Vagina (tissue), 2 donors: ENCODE measurements at regions not wholly inside any gene's neighbourhood (a gene's known extent, or its start where the extent isn't known, plus 50 kb on each side); places are given as distances from the start of the nearest gene placed in this dataset.

ENCODE experiments used
- DNase-seq, 2 donors: peaks; one replicate each; pipeline ENCODE4 v3.0.0-alpha.2; 2017; ENCODE audit errors: extremely low spot score in 2 of 2
- H3K27ac ChIP-seq: fragments of 200-600 bp; sonication (generic); one replicate; pipeline ENCODE4 v1.5.1; 2019
- H3K27me3 ChIP-seq: fragments of 200-600 bp; sonication (generic); one replicate; pipeline ENCODE4 v1.5.1; 2019
- H3K36me3 ChIP-seq, 2 donors: fragments of 200-600 bp; sonication (generic); one replicate each; pipeline ENCODE4 v1.5.1; 2017 to 2019
- H3K4me1 ChIP-seq: fragments of 200-600 bp; sonication (generic); one replicate; pipeline ENCODE4 v1.5.1; 2019
- H3K4me3 ChIP-seq, 2 donors: fragments of 200-600 bp; sonication (generic); 1 replicate in 1 of 2; 2 replicates in 1 of 2; pipeline ENCODE4 v1.5.1; 2016 to 2019
- H3K9me3 ChIP-seq: fragments of 200-600 bp; sonication (generic); one replicate; pipeline ENCODE4 v1.5.1; 2019
- POLR2A ChIP-seq, 2 donors: fragments of 450-650 bp; IDR thresholded peaks; one replicate each; pipeline ENCODE4 v1.6.1; 2017; ENCODE audit warnings: antibody characterized with exemption in 2 of 2, mild to moderate bottlenecking in 2 of 2, moderate library complexity in 2 of 2
- POLR2AphosphoS5 ChIP-seq, 2 donors: sonication (generic); formaldehyde crosslinking; IDR thresholded peaks; one replicate each; pipeline ENCODE4 v1.9.0; 2017; ENCODE audit warnings: antibody characterized with exemption in 2 of 2, mild to moderate bottlenecking in 2 of 2, low read depth in 1 of 2; ENCODE audit not compliant: insufficient read depth in 1 of 2
- intact Hi-C: fragments of 100-400 bp; cut with DNase I; formaldehyde crosslinking; loops from one replicate; pipeline ENCODE4 v1.15.1; 2023
- TF ChIP-seq, protein P1 (sequence below), 3 experiments: fragments of 450-650 bp in 2 of 3; fragments of 200-600 bp in 1 of 3; sonication (generic) in 1 of 3; IDR thresholded peaks; one replicate each; pipeline ENCODE4 v1.5.1; 2017 to 2019; ENCODE audit warnings: antibody characterized with exemption in 3 of 3, mild to moderate bottlenecking in 2 of 3, moderate library complexity in 2 of 3

DNA sequence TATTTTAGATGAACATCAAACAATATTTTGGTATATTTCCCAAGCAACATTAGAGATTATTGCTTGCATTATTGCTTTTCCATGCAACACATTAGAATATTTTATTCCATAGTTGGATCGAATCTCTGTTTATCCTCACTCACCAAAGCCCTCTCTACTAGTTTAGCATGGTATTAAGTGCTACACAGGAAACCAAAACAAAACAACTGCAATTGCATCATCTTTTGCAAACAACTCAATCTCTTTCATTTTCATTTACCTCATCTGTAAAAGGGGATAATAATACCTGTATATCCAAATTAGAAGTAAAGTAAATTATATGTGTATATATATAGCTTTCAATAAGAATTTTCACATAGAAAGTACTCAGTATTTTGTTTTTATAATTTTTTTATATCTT lies 147.8 kb upstream of the PCDH9 start:
- intact Hi-C loops, result no loop called here
- H3K36me3 ChIP-seq, result no peaks in the 10 kb centered on the region
- no peaks in the 10 kb centered on the region for H3K9me3 ChIP-seq
- DNase-seq, result no peak
- H3K4me1 ChIP-seq, result no peaks in the 10 kb centered on the region
- H3K27ac ChIP-seq, result no peak overlapping the region
- H3K27me3 ChIP-seq, result no peaks in the 10 kb centered on the region
- TF ChIP-seq POLR2AphosphoS5 (IDR thresholded peaks at IDR 0.05; ENCODE audit: insufficient read depth in 1 of 2, low read depth in 1 of 2) (no peak), POLR2A (IDR thresholded peaks at IDR 0.05) (no peak)
- TF ChIP-seq, protein P1, sequence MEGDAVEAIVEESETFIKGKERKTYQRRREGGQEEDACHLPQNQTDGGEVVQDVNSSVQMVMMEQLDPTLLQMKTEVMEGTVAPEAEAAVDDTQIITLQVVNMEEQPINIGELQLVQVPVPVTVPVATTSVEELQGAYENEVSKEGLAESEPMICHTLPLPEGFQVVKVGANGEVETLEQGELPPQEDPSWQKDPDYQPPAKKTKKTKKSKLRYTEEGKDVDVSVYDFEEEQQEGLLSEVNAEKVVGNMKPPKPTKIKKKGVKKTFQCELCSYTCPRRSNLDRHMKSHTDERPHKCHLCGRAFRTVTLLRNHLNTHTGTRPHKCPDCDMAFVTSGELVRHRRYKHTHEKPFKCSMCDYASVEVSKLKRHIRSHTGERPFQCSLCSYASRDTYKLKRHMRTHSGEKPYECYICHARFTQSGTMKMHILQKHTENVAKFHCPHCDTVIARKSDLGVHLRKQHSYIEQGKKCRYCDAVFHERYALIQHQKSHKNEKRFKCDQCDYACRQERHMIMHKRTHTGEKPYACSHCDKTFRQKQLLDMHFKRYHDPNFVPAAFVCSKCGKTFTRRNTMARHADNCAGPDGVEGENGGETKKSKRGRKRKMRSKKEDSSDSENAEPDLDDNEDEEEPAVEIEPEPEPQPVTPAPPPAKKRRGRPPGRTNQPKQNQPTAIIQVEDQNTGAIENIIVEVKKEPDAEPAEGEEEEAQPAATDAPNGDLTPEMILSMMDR (IDR thresholded peaks at IDR 0.05), result no peak
- no peak overlapping the region for H3K4me3 ChIP-seq

DNA sequence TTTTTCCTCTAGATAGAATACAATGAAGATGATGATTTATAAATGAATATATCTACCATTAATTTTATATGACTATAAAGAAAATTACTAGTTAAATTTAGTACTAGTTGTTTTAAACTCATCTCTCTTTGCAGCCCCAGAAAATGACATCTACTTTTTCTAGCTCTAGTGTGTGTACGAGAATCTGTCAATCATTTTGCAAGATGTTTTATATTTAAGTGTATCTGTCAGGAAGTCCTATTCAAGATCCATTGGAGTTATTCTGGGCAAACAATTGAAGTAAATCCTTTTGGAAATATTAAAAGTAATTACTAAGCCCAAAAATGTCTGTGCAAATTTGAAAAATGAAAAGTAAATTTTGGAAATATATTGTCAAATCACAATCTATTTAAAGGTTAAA lies 144.3 kb upstream of the PCDH9 start:
- no peaks in the 10 kb centered on the region for H3K4me1 ChIP-seq
- no peak overlapping the region for H3K27ac ChIP-seq
- no peaks in the 10 kb centered on the region for H3K36me3 ChIP-seq
- TF ChIP-seq POLR2AphosphoS5 (IDR thresholded peaks at IDR 0.05; ENCODE audit: insufficient read depth in 1 of 2, low read depth in 1 of 2), result no peak
- no peak for TF ChIP-seq POLR2A (IDR thresholded peaks at IDR 0.05)
- TF ChIP-seq, protein P1 (IDR thresholded peaks at IDR 0.05), result no peak
- no peaks in the 10 kb centered on the region for H3K9me3 ChIP-seq
- no peak overlapping the region for H3K4me3 ChIP-seq
- H3K27me3 ChIP-seq, result no peaks in the 10 kb centered on the region
- intact Hi-C loops, result no loop called here
- DNase-seq, result no peak

DNA sequence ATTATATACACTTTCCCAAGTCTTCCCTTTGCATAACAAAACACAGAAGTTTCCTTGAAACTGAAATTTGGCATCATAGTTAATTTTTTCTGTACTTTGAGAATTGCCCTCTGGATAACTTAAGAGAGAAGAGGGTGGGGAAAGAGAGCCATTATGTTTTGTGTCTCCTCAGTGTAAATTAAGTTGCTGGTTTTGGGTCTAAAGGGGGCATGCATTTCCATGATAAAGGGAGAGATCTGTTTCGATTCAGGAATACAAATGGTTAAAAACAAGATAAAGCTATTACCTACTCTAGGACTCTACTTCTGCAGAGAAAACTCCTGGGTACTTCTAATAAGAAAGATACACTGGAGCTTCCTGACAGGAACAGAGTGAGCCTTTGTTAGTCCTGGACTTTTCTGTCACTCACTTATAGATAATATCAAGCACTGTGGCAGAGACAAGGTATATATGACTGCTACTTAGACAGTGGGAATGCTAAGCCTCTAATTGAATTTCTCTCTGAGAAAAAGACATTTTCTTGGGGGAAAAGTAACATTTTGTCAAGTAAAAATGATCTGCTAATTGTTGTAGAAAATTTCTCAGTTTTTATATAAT lies 142.8 kb upstream of the PCDH9 start:
- DNase-seq, result no peak
- no peaks in the 10 kb centered on the region for H3K9me3 ChIP-seq
- H3K36me3 ChIP-seq, result no peaks in the 10 kb centered on the region
- no peak overlapping the region for H3K27ac ChIP-seq
- H3K4me1 ChIP-seq, result no peaks in the 10 kb centered on the region
- intact Hi-C loops, result no loop called here
- TF ChIP-seq, protein P1 (IDR thresholded peaks at IDR 0.05), result no peak
- TF ChIP-seq POLR2A (IDR thresholded peaks at IDR 0.05) (no peak), POLR2AphosphoS5 (IDR thresholded peaks at IDR 0.05; ENCODE audit: insufficient read depth in 1 of 2, low read depth in 1 of 2) (no peak)
- no peaks in the 10 kb centered on the region for H3K27me3 ChIP-seq
- no peak overlapping the region for H3K4me3 ChIP-seq

DNA sequence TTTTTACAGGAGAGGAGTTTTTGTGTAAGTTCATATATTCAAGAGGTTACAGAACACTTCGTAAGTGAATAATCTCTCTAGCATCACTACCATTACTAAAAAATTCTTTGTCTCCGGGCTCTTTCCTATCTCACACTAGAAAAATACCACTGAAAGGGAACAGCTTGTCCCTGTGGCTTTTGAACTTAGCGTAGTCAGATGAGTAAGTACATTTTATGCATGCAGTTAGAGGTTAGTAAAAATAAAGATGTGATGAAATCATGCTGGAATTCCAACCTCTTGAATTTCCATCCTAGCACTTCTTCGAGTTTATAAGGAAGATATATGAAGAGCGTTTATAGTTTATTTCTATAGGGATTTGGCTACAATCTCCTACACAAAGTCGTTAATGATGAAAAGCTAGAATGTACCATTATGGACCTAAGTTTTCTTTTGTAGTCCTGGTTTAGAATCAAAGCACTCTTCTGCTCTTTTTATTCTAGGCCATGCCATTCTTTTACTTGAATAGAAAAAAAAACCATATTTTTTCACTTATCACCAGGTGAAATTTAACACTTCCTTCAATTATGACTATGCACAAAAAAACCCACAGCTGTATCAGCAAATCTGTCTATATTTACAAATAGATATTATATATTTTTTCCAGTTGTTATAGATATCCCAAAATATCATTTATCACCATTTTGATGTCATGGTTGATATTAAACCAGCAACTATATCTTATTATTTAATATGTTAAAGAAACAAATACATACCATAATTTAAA lies 139.9 kb upstream of the PCDH9 start:
- no peak for DNase-seq
- TF ChIP-seq, protein P1 (IDR thresholded peaks at IDR 0.05), result no peak
- TF ChIP-seq POLR2AphosphoS5 (IDR thresholded peaks at IDR 0.05; ENCODE audit: insufficient read depth in 1 of 2, low read depth in 1 of 2) (no peak), POLR2A (IDR thresholded peaks at IDR 0.05) (no peak)
- Histone ChIP-seq H3K9me3 (no peaks in the 10 kb centered on the region), H3K36me3 (no peaks in the 10 kb centered on the region), H3K4me1 (no peaks in the 10 kb centered on the region), H3K27ac (no peak overlapping the region), H3K4me3 (no peak overlapping the region), H3K27me3 (no peaks in the 10 kb centered on the region)
- intact Hi-C loops, result no loop called here

DNA sequence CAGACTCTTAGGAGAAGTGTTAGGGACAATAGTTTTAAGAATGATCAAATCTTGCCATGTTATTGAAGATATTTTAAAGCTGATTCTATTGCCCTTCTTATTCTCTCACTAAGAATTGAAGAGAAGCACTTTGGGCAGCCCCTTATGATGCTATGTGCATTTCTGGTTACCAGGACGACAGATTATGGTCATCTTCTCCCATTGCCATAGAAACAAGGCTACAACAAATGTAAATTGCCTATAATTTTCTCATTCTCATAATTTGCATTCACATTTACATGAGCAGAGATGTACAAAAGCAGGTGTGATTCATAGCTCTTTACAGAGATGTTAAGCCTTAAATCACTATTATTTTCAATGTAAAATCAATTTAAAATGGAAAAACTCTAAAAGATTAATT lies 137.3 kb upstream of the PCDH9 start:
- DNase-seq, result no peak
- Histone ChIP-seq H3K36me3 (no peaks in the 10 kb centered on the region), H3K9me3 (no peaks in the 10 kb centered on the region), H3K27me3 (no peaks in the 10 kb centered on the region), H3K27ac (no peak overlapping the region), H3K4me1 (no peaks in the 10 kb centered on the region), H3K4me3 (no peak overlapping the region)
- intact Hi-C loops, result no loop called here
- TF ChIP-seq POLR2A (IDR thresholded peaks at IDR 0.05) (no peak), POLR2AphosphoS5 (IDR thresholded peaks at IDR 0.05; ENCODE audit: insufficient read depth in 1 of 2, low read depth in 1 of 2) (no peak)
- TF ChIP-seq, protein P1 (IDR thresholded peaks at IDR 0.05), result no peak
